ENCODE measurements at regions not wholly inside any gene's neighbourhood (a gene's known extent, or its start where the extent isn't known, plus 50 kb on each side); places are given as distances from the start of the nearest gene placed in this dataset.
"Not testable (repeated sequence)": the region's sequence is repeated elsewhere in the genome, so short reads cannot be mapped to it uniquely, and the experiment has no call there.

DNA sequence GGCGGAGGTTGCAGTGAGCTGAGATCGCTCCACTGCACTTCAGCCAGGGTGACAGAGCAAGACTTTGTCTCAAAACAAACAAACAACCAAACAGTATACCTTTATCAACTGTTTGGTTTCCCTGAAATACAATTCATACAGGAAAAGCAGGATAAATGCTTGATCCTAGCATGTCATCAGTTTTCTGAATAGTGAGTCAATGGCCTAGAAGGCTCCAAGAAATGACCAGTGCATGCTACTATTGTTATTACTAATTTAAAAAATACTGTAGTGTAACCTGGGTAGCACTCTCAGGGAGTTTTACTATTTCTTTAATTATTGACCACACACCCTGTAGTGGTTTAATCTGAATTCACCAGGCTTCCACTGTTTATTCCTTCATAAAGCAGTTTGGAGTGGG lies 101.0 kb upstream of the PTPN3 start:
- no peak for DNase-seq

DNA sequence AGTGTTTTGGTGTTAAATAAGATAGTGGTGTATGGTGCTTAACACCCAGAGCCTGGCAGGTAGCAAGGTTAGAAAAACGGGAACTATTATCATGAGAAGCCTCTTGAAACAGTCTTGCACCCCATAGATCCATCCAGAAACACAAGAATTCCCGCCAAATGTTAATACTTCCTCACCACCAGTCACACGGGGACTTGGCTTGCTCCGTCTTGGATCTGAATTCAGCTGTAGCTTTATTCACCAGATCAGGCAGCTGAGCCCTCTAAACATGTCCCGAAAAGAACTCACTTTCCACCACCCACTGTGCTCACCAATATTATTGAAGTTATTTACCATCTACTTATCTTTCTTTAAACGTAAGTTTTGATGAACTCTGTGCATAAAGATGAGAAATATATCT lies 101.6 kb upstream of the PTPN3 start:
- no peak for DNase-seq

DNA sequence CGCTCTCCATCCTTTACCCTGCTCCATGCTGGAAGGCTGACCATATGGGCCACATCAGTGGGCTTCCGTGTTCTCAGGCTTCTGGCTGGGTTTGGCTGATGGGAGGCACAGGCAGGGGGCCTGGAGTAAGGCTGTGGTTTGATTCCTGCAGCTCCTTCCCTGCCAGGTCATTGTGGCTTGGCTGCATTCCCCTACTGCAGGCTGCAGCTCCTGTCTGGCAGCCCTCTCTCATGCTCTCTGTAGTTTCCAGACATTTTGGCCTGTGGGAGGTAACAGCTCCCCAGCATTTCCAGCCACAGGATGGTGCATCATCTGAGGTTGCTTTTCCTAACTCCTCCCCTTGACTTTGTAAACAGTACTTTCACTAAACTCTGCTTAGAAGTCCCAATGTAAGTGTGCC lies 102.0 kb upstream of the PTPN3 start:
- no peak for DNase-seq

DNA sequence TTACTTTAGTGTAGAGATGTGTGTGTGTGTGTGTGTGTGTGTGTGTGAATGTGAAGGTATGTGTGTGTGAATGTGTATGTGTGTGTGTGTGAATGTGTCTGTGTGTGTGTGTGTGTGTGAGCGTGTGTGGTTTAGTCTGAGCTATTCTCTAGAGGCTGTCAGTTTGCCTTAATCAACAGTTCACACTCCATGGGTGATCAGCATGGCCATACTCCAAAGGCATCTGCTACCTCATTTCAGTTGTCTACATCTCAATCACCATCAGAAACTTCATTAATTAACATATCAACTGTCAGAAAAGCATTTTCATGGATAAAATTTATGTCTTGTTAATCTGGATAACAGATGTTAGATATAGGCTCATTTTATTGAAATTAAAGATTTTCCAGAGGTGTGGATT lies 103.1 kb upstream of the PTPN3 start:
- no peak for DNase-seq

DNA sequence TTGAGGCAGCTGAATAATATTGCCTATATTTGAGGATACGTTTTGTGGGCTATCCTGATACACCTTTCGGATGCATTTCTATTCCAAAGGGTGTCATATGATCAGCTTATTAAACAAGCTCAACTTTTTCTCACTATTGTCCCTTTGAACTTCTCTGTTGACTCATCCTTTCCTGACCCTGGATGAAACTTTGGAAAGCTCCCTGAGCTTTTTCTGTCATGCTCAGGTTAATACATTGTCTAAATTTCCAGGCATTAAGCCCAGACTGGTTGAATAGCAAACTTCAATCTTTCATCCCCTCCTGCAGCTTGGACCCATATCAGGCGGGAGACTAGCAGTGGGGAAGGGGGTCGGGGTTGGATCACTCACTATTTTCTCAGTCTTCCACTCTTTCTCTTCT lies 104.9 kb upstream of the PTPN3 start:
- no peak for DNase-seq

DNA sequence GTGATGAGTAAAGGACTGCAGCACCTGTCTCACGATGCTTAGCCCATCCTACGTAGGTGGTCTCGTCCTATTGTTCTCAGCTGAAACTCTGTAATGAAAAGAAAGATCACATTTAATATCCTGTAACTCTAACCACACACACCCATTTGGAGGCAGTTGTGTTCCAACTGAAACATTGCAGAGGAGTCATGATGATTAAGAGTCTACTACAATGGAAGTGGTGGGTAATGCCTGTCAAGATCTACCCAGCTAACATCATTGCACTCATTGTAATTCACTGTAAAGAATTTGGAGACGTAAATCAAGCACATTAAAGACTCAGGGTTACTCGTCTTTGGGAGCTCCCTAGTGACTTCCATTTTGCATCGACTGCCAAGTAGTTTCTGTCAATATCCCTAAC lies 106.0 kb upstream of the PTPN3 start:
- no peak for DNase-seq

DNA sequence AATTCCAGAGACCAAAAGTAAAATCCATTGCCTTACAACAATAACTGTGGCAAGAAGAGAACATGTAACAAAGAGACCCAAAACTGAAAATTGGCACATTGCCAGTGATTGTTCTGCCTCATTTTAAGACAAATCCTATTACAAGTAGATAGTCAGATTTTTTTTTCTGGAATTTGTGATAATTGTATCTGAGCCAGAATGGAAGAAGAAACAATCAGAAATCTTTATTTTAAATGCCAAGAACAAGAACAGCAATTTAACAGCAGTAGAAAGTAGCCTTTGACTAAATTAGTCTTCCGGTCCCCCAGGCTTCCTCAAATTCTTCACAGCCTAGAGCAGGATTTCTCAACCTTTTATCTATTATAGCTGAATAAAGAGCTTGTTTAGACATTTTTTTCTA lies 106.7 kb upstream of the PTPN3 start:
- peak in 1 of 3 experiments; percentile 11 for DNase-seq

DNA sequence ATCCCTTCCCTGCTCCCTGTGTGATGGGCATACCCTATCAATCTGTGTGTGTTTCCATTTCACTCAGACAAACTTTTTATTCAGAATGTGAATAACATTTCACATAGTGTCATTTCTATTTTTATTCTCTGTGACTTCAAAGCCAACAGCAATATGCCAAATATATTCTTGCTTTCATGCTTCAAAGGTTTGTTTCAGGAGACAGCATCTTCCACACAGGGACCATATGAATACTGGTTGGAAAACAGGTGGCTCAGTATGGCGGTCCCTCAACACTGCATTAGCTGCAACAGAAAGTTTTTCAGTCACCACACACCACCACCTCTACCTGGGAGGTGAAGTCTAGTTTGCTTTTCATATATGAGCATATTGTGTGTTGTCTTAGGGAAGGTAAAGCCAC lies 111.0 kb upstream of the PTPN3 start:
- DNase-seq, result no peak

DNA sequence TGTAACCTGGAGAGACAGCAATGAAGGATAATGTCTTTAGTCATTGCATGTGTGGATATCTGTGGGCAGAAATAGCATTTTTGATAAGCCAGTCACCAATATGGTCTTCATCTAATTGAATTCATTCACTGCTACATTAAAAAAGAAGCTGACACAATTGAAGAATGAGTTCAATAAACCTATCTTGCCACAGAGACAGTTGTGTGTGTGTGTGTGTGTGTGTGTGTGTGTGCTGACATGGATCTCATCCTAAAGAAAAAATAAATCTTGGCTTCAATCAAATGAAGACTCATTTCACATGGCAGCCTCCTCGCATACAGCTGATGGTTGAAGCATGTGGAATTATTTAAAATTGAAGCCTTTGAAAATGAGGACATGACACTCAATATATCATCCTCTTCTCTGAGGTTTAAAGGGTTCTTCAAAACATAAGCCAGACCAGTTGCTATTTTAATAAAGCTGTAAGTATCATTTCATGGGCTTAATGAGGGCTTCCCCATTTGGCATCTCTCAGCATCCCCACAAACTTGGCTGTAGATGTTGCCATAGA lies 118.5 kb upstream of the PTPN3 start:
- no peak for DNase-seq

DNA sequence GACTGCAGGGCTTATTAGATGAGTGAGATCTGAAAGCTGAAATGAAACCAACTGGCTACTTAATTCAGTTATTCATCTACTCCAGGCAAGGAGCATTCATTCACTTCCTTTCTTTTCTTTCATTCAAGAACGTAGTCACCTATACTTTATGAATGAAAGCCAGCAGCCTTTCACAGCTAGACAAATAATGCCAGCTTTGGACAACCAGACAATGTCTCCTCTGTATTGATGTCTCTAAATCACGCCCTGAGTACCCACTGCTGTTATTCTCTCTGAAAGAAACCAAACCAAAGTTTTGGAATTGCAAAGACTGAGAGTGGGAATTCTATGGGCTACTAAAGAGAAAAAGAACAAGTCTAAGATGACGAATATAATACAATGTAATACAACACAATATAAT lies 121.2 kb upstream of the PTPN3 start:
- DNase-seq, result no peak

DNA sequence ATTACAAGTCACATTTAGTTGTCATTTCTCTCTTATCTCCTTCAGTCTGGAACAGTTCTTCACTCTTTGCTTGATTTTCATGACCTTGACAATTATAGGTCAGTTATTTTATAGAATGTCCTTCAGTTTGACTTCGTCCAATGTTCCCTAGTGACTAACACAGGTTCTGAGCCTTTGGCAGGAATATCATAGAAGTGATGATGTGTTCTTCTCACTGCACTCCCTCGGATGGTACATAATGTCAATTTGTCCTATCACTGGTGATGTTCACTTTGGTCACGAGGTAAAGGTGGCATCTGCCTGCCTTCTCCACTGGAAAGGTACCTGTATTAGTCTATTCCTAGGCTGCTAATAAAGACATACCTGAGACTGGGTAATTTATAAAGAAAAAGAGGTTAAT lies 126.0 kb upstream of the PTPN3 start:
- DNase-seq, result no peak

DNA sequence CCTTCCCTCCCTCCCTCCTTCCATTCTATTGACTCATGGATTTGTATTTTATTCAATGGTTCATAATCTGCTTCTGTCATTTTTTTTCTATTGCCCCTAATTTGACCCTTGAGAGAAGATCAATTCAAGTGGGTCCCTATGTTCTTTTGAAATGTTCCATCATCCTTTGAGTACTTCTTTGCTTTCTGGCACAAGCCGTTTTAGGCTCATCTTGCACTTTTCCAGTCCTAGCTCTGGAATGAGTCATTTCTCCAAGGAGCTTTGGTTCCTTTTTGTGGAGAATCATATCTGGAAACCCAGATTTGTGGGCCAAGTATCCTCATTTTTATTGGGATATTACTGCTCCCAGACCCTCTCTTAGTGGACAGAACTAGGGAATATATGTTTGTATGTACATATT lies 126.8 kb upstream of the PTPN3 start:
- no peak for DNase-seq

DNA sequence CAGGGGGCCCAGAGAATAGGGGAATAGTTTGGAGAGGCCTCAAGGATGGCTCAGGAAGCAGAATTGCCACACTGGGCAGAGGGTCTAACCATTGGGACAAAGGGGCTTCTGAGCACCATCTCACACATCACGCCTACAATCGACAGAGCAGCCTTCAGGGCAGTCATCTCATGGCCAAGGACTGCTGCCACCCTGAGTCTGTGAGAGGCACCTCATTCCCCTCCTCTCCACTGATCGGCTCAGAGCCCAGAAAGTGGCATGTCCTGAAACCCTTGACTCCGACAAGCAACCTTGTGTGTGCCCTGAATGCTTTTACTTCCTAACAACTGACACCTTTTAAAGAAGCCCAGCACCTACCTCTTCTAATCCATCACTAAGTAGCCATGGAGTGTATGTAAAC lies 128.9 kb upstream of the PTPN3 start:
- DNase-seq, result no peak

DNA sequence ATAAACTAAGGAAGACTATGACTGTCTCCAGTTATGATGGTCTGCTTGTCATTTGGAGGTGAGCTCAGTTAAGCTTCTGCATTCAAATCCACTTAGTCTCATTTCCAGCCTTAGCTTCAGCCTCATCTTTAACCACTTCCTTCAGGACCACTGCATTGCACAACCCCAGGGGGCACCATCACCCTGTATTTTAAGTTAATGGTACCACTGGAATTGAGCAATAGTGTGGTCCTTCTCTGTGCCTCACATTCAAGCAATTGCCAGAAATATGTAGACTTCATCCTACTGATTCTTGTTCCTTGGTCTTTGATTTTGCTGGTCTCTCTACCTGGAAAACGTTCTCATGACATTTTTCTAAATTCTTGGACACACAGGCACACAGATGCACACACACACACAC lies 131.5 kb upstream of the PTPN3 start:
- DNase-seq, result no peak

DNA sequence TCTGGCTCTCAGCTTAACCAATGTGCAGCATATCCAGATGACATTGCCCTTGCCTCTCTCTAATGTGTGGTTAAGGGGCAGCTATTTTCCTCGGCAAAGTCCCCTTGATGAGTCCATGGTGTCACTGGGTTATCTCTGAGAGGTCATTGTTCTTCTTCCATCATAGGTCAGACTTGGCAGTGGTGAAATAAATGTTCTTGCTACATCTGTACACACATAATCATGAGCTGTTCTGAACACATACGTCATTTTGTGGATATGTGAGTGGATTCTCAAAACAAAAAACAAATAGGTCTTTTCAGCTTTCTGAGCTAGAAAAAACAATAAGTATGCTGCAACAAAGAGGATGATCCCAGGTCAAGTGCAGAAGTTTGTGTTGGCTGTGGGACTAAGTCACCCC lies 134.7 kb upstream of the PTPN3 start:
- no peak for DNase-seq

DNA sequence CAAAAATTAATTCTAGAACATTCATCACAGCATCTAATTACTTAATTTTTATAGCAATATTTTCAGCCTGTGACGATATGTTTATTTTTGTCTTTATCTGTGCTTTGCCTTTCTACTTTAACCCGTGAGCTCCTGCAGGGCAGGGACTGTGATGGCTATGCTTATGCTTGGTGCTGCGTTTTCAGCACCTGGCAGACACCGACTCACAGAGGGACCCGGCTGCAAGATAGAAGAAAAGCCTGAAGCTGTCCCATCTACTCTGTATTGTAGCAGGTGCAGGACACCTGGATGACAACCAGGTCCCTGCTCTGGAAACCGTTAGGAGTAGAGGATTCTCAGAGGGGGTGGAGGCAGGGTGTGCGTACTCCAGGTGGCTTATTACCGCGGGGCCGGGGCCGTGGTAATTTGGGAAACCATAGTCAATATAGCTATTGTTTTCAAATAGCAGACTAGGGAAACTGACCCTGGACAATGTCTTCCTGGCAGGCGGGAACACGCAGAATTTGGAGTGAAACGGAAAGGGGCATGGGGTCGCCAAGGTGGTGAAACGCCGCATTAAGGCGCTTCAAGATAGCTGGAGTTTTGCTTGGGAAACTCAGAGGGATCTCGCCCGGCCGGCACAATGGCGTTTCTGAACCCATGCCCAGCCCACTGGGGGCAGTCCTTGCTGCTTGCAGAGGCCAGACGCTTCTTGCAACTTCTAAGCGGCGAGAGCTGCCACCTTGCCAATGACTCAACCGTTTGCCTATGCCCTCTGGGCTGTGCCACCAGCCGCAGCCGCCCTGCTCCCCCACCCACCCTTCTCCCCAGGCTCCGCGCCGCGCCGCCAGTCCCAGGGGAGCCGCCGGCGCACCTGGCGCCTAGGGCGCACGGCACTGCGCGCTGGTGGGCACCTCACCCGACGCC lies 140.1 kb upstream of the PALM2AKAP2 start:
- DNase-seq, result peak; percentile 43 to 97 (median 96)

DNA sequence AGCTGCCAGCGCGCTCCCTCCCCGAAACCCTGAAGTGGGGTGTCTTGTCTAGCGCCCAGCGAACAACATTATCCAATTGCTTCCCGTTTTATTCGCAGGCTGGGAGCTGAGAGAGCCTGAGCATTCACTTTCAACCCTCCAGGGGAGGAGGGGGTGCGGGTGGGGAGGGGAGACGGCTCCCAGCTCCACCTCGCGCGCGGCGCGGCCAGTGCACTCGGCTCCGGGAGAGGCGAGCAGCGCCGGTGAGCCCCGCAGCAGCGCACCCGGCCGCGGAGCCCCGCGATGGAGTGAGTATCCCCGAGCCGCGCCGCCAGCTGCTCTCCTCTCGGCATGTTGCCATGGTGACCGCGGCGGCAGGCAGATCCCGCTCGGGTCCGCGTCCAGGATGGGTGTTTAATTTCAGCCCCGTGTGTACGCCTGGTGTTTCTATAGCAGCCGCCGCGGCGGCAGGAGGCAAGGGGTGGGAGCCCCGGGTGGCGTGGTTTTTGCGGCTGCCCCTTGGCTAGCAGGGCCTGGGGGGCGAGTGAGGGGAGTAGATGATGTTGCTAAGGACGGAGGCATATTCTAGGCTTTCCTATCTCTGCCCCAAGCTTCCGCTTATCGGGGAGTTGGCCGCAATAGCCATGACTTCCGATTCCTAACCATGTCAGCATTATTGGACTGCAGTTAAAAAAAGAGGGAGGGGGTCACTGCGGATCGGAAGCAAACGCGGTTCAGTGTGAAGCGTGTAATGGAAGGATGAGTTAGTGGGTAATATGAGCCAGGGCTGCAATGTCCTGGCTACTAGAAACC lies 139.2 kb upstream of the PALM2AKAP2 start:
- peak; percentile 65 to 97 (median 96) for DNase-seq

DNA sequence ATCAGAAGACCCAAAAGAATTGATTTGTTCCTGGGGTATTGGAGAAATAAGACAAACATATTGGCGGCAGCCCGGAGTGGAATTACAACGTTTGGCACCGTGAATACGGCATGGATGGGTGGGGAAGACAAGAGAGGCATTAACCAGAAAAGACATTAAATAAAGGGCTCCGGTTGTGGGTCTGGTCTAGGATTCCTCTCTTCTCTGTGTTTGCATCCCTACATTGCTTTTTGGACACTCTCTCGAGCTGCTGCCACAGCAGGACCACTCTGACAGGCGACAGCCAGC lies 138.7 kb upstream of the PALM2AKAP2 start:
- no peak for DNase-seq

DNA sequence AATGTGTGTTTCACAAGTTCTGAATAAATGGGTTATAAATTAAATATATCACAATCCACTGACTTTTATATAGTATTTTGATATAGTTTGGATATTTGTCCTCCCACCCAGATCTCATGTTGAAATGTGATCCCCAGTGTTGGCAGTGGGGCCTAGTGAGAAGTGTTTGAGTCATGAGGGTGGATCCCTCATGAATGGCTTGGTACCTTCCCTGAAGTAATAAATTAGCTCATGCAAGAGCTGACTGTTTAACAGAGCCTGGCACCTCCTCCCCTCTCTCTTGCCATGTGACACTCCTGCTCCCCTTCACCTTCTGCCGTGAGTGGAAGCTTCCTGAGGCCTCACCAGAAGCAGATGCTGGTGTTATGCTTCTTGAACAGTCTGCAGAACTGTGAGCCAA lies 127.9 kb upstream of the PALM2AKAP2 start:
- DNase-seq, result no peak

DNA sequence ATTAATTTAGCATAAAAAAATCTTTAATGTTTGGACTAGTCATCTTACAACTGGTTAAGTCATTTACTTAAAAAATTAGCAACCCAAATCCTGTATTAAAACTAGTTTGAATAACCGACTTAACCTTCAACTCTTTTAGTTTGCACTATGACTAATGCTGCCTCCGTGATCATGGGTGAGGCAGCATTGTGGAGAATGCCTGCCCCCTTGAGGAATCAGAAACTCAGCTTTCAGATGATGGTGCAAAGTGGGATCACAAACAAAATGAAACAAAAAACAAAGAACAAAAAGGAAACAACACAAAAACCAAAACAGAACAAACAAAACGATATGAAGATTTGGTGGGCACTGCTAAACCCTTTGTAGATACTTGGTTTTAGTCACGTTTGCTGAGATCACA lies 127.0 kb upstream of the PALM2AKAP2 start:
- peak in 2 of 3 experiments; percentile 5 to 37 for DNase-seq

DNA sequence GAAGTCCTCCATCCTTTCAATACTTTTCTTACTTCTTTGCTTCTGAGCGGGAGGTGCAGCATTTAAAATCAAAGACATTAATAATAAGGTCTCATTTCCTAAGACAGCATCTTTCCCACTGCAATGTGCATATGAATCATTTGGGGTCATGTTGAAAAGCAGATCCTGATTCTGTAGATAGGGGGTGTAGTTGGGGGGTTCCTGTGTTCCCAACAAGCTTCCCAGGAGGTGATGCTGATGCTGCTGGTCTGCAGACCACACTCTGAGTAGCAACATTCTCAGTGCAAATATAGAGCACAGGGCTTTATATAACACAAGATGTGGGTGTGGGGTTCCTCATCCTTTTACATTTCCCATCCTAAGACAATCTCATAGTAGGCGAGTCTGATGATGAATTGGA lies 126.5 kb upstream of the PALM2AKAP2 start:
- no peak for DNase-seq

DNA sequence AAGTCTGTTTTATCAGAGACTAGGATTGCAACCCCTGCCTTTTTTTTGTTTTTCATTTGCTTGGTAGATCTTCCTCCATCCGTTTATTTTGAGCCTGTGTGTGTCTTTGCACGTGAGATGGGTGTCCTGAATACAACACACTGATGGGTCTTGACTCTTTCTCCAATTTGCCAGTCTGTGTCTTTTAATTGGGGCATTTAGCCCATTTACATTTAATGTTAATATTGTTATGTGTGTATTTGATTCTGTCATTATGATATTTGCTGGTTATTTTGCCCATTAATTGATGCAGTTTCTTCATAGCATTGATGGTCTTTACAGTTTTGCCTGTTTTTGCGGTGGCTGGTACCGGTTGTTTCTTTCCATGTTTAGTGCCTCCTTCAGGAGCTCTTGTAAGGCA lies 116.0 kb upstream of the PALM2AKAP2 start:
- not testable (repeated sequence) for DNase-seq

DNA sequence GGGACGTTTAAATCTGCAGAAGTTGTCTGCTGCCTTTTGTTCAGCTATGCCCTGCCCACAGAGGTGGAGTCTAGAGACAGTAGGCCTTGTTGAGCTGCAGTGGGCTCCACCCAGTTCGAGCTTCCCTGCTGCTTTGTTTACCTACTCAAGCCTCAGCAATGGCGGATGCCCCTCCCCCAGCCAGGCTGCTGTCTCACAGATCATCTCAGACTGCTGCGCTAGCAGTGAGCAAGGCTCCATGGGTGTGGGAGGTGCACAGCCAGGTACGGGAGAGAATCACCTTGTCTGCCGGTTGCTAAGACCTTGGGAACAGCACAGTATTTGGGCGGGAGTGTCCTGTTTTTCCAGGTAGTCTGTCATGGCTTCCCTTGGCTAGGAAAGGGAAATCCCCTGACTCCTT lies 114.3 kb upstream of the PALM2AKAP2 start:
- peak; percentile 1 to 53 (median 24) for DNase-seq

DNA sequence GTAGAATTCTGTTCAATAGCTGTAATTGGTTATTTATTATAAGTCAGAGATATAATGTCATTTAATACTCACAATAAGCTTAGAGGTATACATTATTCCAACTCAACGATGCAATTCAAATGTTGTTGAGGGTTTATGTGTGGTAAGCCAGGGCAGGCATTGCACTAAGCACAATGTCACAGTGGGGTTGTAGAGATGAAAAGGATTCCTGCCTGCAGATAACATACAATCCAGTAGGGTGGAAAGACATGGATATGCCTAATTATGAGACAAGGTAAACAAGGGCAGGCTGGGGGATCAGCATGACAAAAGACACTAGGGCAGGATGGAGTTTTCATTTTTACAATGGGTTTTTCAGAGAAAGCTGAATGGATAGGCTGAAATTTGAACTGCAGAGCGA lies 98.7 kb upstream of the PALM2AKAP2 start:
- no peak for DNase-seq

All from NCI-H1417 (cell line).